SK-N-SH treated with all-trans-retinoic acid at 6 μM for 48 hours (cell line): ENCODE measurements at regions not wholly inside any gene's neighbourhood (a gene's known extent, or its start where the extent isn't known, plus 50 kb on each side); places are given as distances from the start of the nearest gene placed in this dataset.

ENCODE experiments used
- ATAC-seq: fragments of 200-7000 bp; cut with Tn5 transposase; 3 replicates; pipeline ENCODE4 v1.9.1; 2020; ENCODE audit warnings: mild to moderate bottlenecking, moderate library complexity
- ARNTL ChIP-seq: fragments of 450-650 bp; formaldehyde crosslinking; IDR thresholded peaks from 2 replicates; pipeline ENCODE4 v1.5.0; 2020; ENCODE audit warnings: low read depth, mild to moderate bottlenecking, moderate library complexity, borderline replicate concordance
- BACH2 ChIP-seq: fragments of 250-450 bp; sonication (Bioruptor Pico); IDR thresholded peaks from 2 replicates; pipeline ENCODE4 v1.9.0; 2021; ENCODE audit warnings: mild to moderate bottlenecking, borderline replicate concordance
- CREB5 ChIP-seq: fragments of 250-450 bp; sonication (Bioruptor Pico); IDR thresholded peaks from 2 replicates; pipeline ENCODE4 v1.5.1; 2020; ENCODE audit warnings: low read depth, mild to moderate bottlenecking, moderate library complexity
- CSDC2 ChIP-seq: fragments of 250-450 bp; sonication (Bioruptor Pico); IDR thresholded peaks from 2 replicates; pipeline ENCODE4 v1.5.0; 2020; ENCODE audit warnings: mild to moderate bottlenecking, moderate library complexity
- CSRNP3 ChIP-seq: fragments of 250-450 bp; sonication (Bioruptor Pico); IDR thresholded peaks from 2 replicates; pipeline ENCODE4 v1.5.1; 2021; ENCODE audit warnings: mild to moderate bottlenecking, moderate library complexity
- ESRRG ChIP-seq: fragments of 250-450 bp; sonication (Bioruptor Pico); IDR thresholded peaks from 2 replicates; pipeline ENCODE4 v1.6.1; 2021; ENCODE audit warnings: mild to moderate bottlenecking
- GLIS3 ChIP-seq: fragments of 250-450 bp; sonication (Bioruptor Pico); IDR thresholded peaks from 2 replicates; pipeline ENCODE4 v1.5.0; 2020; ENCODE audit warnings: mild to moderate bottlenecking, moderate library complexity
- ISL1 ChIP-seq: fragments of 250-450 bp; sonication (Bioruptor Pico); IDR thresholded peaks from 2 replicates; pipeline ENCODE4 v2.1.2; 2022; ENCODE audit warnings: mild to moderate bottlenecking, moderate library complexity
- OSR1 ChIP-seq: fragments of 250-450 bp; sonication (Bioruptor Pico); IDR thresholded peaks from 2 replicates; pipeline ENCODE4 v1.8.0; 2022; ENCODE audit warnings: moderate library complexity, mild to moderate bottlenecking, inconsistent platforms
- PATZ1 ChIP-seq: fragments of 250-450 bp; sonication (Bioruptor Pico); IDR thresholded peaks from 2 replicates; pipeline ENCODE4 v1.8.0; 2020; ENCODE audit warnings: mild to moderate bottlenecking, moderate library complexity, borderline replicate concordance
- POU6F1 ChIP-seq: fragments of 250-450 bp; sonication (Bioruptor Pico); IDR thresholded peaks from 2 replicates; pipeline ENCODE4 v1.8.0; 2021; ENCODE audit warnings: low read depth, mild to moderate bottlenecking, moderate library complexity, borderline replicate concordance
- PPARA ChIP-seq: fragments of 250-450 bp; sonication (Bioruptor Pico); IDR thresholded peaks from 2 replicates; pipeline ENCODE4 v1.5.0; 2020; ENCODE audit warnings: mild to moderate bottlenecking, borderline replicate concordance
- RARB ChIP-seq: fragments of 250-450 bp; sonication (Bioruptor Pico); IDR thresholded peaks from 2 replicates; pipeline ENCODE4 v1.8.0; 2021; ENCODE audit warnings: mild to moderate bottlenecking, moderate library complexity
- SNAI2 ChIP-seq: fragments of 250-450 bp; sonication (Bioruptor Pico); IDR thresholded peaks from 2 replicates; pipeline ENCODE4 v1.5.0; 2020; ENCODE audit warnings: mild to moderate bottlenecking, moderate library complexity
- TCF4 ChIP-seq: fragments of 250-450 bp; sonication (Bioruptor Pico); IDR thresholded peaks from 2 replicates; pipeline ENCODE4 v1.8.0; 2021; ENCODE audit warnings: mild to moderate bottlenecking, moderate library complexity, borderline replicate concordance
- TOX ChIP-seq: fragments of 250-450 bp; sonication (Bioruptor Pico); IDR thresholded peaks from 2 replicates; pipeline ENCODE4 v1.8.0; 2021; ENCODE audit warnings: mild to moderate bottlenecking, moderate library complexity, borderline replicate concordance
- TSHZ2 ChIP-seq: fragments of 250-450 bp; sonication (Bioruptor Pico); IDR thresholded peaks from 2 replicates; pipeline ENCODE4 v1.5.0; 2020; ENCODE audit warnings: mild to moderate bottlenecking, moderate library complexity
- ZFP3 ChIP-seq: fragments of 250-450 bp; sonication (Bioruptor Pico); IDR thresholded peaks from 2 replicates; pipeline ENCODE4 v1.5.0; 2020; ENCODE audit warnings: mild to moderate bottlenecking, moderate library complexity
- ZFP30 ChIP-seq: fragments of 450-650 bp; formaldehyde crosslinking; IDR thresholded peaks from 2 replicates; pipeline ENCODE4 v1.5.0; 2022; ENCODE audit warnings: mild to moderate bottlenecking, moderate library complexity
- ZNF565 ChIP-seq: fragments of 450-650 bp; formaldehyde crosslinking; conservative IDR thresholded peaks from 2 replicates; pipeline ENCODE4 v1.5.0; 2020; ENCODE audit warnings: low read depth, mild to moderate bottlenecking, moderate library complexity
- ZNF70 ChIP-seq: fragments of 450-650 bp; formaldehyde crosslinking; IDR thresholded peaks from 2 replicates; pipeline ENCODE4 v1.5.0; 2020; ENCODE audit warnings: mild to moderate bottlenecking, moderate library complexity
- ZNF8 ChIP-seq: fragments of 450-650 bp; formaldehyde crosslinking; IDR thresholded peaks from 2 replicates; pipeline ENCODE4 v1.5.0; 2020; ENCODE audit warnings: mild to moderate bottlenecking, moderate library complexity

GRCh38 chr16:79523971-79524370 is 76.6 kb downstream of the MAF start:
- TF ChIP-seq CSDC2 (CRISPR knock-in tag) (no peak), POU6F1 (CRISPR knock-in tag) (no peak), ZNF8 (CRISPR knock-in tag) (no peak), ESRRG (no peak), ISL1 (CRISPR knock-in tag) (no peak), PATZ1 (CRISPR knock-in tag) (no peak), ARNTL (CRISPR knock-in tag) (no peak), ZNF565 (CRISPR knock-in tag) (no peak), OSR1 (no peak), ZFP30 (no peak), CREB5 (no peak), PPARA (CRISPR knock-in tag) (no peak), CSRNP3 (CRISPR knock-in tag) (no peak), ZNF70 (CRISPR knock-in tag) (no peak), TSHZ2 (no peak), SNAI2 (CRISPR knock-in tag) (no peak), ZFP3 (CRISPR knock-in tag) (no peak), TOX (CRISPR knock-in tag) (no peak), TCF4 (CRISPR knock-in tag) (no peak), RARB (no peak)
- TF ChIP-seq, all 23 proteins: peak for 0
- no peak for ATAC-seq

GRCh38 chr16:79519448-79519847 is 81.1 kb downstream of the MAF start:
- TF ChIP-seq GLIS3 (CRISPR knock-in tag): no peak
- TF ChIP-seq CSDC2 (CRISPR knock-in tag): no peak
- TF ChIP-seq ZNF70 (CRISPR knock-in tag): no peak
- TF ChIP-seq CREB5: no peak
- TF ChIP-seq ESRRG: no peak
- no peak for ATAC-seq

- no peak for TF ChIP-seq SNAI2 (CRISPR knock-in tag)
- TF ChIP-seq PPARA (CRISPR knock-in tag): no peak
- no peak for TF ChIP-seq ZFP30
- TF ChIP-seq CSRNP3 (CRISPR knock-in tag): no peak
- no peak for TF ChIP-seq TSHZ2
- no peak for TF ChIP-seq ZNF70 (CRISPR knock-in tag)
- no peak for TF ChIP-seq BACH2
- no peak for TF ChIP-seq POU6F1 (CRISPR knock-in tag)
- TF ChIP-seq, all 23 proteins: peak for 0
- ATAC-seq: no peak
Observed at GRCh38 chr16:79517156-79517555, 83.4 kb downstream of the MAF start.
